GM18502 (cell line): ENCODE measurements at regions not wholly inside any gene's neighbourhood (a gene's known extent, or its start where the extent isn't known, plus 50 kb on each side); places are given as distances from the start of the nearest gene placed in this dataset.
"Not testable (repeated sequence)": the region's sequence is repeated elsewhere in the genome, so short reads cannot be mapped to it uniquely, and the experiment has no call there.

Experiments
- ATAC-seq: cut with Tn5 transposase; IDR thresholded peaks from one replicate; pipeline ENCODE4 v1.9.1; 2021; ENCODE audit warnings: mild to moderate bottlenecking; ENCODE audit not compliant: unreplicated experiment, poor library complexity

GRCh38 chr2:175396696-175397095 lies 215.2 kb upstream of the ATP5MC3 start:
- no peak for ATAC-seq

GRCh38 chr2:175393851-175394250 lies 212.3 kb upstream of the ATP5MC3 start:
- no peak for ATAC-seq

- ATAC-seq: no peak
Measured at GRCh38 chr2:175383286-175383685, 201.8 kb upstream of the ATP5MC3 start.

- no peak for ATAC-seq
Measured at GRCh38 chr2:175373729-175374128, 192.2 kb upstream of the ATP5MC3 start.

- no peak for ATAC-seq
Measured at GRCh38 chr2:175372704-175373701, 191.5 kb upstream of the ATP5MC3 start.

- no peak for ATAC-seq
Measured at GRCh38 chr2:175371378-175371777, 189.9 kb upstream of the ATP5MC3 start.

GRCh38 chr2:175366815-175367214 lies 185.3 kb upstream of the ATP5MC3 start:
- peak; percentile 48 for ATAC-seq

- no peak for ATAC-seq
Measured at GRCh38 chr2:175363699-175364098, 182.2 kb upstream of the ATP5MC3 start.

GRCh38 chr2:175362331-175362730 lies 180.8 kb upstream of the ATP5MC3 start:
- ATAC-seq: no peak

- ATAC-seq: no peak
Measured at GRCh38 chr2:175359710-175360109, 178.2 kb upstream of the ATP5MC3 start.

GRCh38 chr2:175356901-175357300 lies 175.4 kb upstream of the ATP5MC3 start:
- ATAC-seq: no peak

GRCh38 chr2:175355246-175355645 lies 173.7 kb upstream of the ATP5MC3 start:
- no peak for ATAC-seq

GRCh38 chr2:175353275-175353674 lies 171.8 kb upstream of the ATP5MC3 start:
- ATAC-seq: no peak

- no peak for ATAC-seq
Measured at GRCh38 chr2:175351512-175351911, 170.0 kb upstream of the ATP5MC3 start.

- ATAC-seq: no peak
Measured at GRCh38 chr2:175350105-175350504, 168.6 kb upstream of the ATP5MC3 start.

- ATAC-seq: no peak
Measured at GRCh38 chr2:175342085-175342484, 160.6 kb upstream of the ATP5MC3 start.

- no peak for ATAC-seq
Measured at GRCh38 chr2:175330195-175330594, 148.7 kb upstream of the ATP5MC3 start.

- ATAC-seq: no peak
Measured at GRCh38 chr2:175326801-175327200, 145.3 kb upstream of the ATP5MC3 start.

- not testable (repeated sequence) for ATAC-seq
Measured at GRCh38 chr2:175326164-175326563, 144.7 kb upstream of the ATP5MC3 start.

- no peak for ATAC-seq
Measured at GRCh38 chr2:175323162-175323561, 141.7 kb upstream of the ATP5MC3 start.

- ATAC-seq: no peak
Measured at GRCh38 chr2:175318542-175318941, 137.0 kb upstream of the ATP5MC3 start.

GRCh38 chr2:175317751-175318150 lies 136.2 kb upstream of the ATP5MC3 start:
- ATAC-seq: no peak
